Left renal pelvis (tissue), 4 donors: ENCODE measurements at regions not wholly inside any gene's neighbourhood (a gene's known extent, or its start where the extent isn't known, plus 50 kb on each side); places are given as distances from the start of the nearest gene placed in this dataset.
A peak's percentile ranks its signal among the peaks of the same experiment; 100 is the strongest.
"Not testable (repeated sequence)": the region's sequence is repeated elsewhere in the genome, so short reads cannot be mapped to it uniquely, and the experiment has no call there.

Experiments
- DNase-seq, 4 donors: peaks; one replicate each; pipeline ENCODE4 v3.0.0-alpha.2; 2013; ENCODE audit warnings: low read depth in 4 of 4, low spot score in 3 of 4

DNA sequence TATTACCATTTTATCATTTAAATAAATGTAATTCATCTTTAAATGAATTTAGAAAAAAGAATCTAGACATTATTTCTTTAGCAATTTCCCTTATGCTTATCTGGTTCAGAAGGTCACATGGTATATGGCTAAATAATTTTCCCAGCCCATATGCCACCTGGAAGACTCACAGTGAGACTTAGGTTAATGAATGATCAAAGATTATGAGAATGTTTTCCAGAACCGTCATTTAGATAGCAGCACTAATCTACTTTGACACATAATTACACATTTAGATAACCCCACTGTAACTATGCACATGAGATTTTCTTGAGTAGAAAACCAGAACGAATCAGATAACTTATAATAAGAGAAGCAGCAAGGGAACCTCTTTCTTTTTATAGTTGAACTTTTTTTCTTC, 124.9 kb upstream of the CCDC180 start:
- DNase-seq, result not testable (repeated sequence)

DNA sequence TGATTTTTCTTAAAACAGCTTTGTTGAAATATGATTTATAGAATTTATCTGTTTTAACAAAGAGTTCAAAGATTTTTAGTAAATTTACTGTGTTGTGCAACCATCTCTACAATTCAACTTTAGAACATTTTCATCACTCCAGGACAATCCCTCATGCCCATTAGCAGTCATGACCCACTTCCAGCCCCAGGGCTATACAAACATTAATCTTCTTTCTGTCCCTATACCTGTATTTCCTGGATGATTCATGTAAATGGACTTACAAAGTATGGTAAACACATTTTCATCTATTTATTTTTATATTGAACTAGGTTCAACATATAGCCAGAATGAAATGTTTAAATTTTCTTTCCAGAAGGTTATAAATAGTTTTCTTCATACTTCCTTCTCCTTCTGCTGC, 127.8 kb upstream of the CCDC180 start:
- no peak for DNase-seq

DNA sequence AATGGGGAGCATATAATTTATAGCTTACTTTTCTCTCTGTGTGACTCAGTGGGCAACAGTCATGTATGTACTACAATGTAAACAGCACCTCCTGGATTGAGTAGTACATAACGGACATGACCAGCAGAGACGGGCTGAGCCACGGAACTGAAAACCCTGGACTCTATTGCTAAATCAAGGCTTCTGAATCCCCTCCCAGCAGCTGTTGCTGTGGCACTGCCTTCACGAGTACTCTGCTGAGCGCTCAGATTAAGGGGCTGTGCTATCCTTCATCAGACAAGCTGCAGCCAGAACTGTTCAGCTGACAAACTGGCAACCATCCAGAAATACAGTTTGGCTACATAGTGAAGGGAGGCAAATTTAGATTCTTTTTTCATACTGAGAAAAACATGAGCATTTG, 131.3 kb upstream of the CCDC180 start:
- peak in 3 of 4 donors; percentile 0 to 7 (median 5) for DNase-seq

DNA sequence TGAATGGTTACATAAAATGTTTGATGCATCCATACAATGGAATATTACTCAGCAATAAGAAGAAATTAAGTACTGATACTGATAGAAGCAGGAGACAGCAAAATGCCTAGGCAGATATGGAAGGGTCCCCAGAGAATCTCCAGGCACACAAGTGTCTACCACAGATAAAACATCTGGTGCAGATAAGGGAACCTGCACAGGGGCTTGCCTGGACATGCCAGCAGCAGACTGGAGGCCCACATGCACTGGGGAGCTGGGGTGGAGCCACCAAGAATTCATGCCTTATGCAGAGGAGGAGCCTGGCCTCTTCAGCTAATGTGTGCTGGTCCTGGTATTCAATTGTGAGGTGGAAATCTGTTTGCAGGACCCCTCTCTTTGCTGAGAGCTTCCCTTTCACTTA, 129.2 kb upstream of the CTSV start:
- DNase-seq, result not testable (repeated sequence)

DNA sequence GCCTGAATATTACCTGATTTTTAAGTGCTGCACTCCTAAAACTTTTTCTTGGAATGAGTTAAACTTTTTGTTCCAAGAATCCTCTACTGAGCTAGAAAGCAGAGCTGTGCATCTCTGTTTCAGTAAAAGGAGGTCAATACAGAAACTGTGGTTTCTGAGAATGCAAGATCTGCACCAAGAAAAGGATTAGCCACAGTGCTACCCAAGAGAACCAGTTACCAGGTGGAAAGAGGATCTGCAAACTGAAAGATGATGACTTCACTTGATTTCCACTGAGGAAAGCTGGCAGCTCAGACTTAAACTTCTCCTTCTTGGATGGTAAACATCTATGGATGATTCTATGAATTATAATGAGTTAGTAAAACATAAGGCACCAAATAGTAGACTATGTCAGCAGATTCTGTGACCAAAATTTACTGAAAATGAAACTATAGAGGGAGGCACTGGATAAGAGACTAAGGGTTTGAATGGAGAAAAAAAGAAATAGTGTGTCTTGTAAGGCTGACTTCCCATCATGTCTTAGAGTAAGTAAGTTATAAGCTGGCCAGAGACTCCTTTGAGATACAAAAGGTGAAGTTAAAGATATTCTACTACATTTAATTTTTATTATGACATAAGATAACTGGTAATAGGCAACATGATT, 127.7 kb upstream of the CTSV start:
- not testable (repeated sequence) for DNase-seq

DNA sequence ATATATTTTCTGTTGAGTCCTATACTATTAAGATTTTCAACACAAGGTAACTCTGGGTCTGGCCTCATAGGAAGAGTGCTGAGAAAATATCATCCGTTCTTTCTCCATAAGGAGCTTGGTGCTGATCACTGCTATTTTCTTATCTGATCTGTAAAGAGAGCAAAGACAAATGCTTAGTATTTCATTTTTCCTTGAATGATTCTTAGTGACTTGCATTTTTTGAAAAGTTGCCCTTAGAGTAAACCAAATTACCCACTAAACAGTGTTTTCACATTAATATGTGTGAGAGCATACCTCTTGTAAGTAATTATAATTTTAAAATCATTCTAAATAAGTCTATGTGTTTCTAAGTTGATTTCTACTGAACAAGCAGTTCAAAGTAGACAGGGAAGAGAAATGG, 121.3 kb upstream of the CTSV start:
- DNase-seq, result no peak

DNA sequence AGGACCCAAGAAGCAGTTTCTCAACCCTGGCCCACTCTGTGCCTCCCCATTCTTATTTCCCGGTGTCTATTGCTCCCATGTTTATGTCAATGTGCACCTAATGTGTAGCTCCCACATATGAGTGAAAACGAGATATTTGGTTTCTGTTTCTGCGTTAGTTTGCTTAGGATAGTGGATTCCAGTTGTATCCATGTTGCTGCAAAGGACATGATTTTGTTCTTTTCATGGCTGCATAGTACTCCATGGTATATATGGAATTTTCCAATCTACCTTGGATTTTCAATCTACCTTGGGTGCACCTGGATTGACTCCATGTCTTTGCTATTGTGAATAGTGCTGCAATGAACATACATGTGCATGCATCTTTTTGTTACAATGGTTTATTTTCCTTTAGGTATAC, 119.8 kb upstream of the CTSV start:
- DNase-seq, result not testable (repeated sequence)

DNA sequence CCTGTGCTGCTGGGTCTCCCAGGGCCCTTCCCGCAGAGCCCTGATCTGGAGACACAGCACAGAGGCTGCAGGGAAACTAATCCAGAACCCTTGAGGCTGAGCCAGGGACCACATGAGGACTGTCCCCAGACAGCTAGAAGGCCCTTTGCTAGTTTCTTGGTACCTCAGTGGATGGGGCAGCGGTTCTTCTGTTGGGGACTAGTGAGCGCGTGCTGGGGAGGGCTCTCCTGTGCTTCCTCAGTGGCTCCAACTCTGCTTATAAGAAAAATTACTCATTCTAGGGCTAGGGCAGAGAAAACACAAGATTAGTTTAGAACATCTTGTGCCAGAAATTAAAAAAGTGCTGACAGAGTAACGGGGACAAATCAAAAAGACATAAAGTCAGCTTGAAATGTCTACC, 116.5 kb upstream of the CTSV start:
- not testable (repeated sequence) for DNase-seq

DNA sequence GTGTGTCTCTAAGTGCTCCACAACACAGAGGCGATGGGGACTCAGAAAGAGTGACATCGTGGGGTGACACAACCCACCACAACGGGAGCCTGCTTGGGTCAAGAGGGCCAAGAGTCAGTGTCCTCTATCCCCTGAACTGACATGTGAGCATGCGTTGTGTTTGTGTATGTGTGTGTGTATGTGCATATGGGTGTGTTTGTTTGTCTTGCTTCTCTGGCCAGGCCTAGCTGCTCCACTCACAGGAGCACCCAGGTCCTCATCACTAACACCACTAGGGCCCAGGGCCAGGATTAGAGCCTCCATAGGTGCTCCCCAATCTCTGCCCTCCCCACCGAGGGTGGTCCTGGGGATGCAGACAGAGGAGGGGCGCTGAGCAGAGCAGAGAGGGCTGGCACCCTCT, 115.0 kb upstream of the CTSV start:
- DNase-seq, result no peak

DNA sequence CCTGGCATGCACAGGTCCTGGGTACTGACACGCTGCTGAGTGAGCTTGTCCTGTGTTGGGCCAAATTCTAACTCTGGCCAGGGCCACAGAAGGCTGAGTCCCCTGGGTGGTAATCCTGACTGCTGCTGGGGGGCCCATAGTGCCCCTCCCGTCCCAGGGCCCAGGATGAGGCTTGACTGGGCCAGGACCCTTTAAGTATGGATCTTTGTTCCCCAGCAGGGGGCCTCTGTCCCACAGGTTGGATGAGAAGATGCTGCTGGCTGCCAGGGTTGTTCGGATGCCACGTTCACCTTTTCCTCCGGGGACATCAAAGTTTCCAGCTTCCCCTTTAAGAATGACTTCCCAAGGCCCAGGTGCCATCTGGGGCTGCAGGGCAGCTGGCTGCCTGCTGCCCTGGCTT, 114.2 kb upstream of the CTSV start:
- not testable (repeated sequence) for DNase-seq

DNA sequence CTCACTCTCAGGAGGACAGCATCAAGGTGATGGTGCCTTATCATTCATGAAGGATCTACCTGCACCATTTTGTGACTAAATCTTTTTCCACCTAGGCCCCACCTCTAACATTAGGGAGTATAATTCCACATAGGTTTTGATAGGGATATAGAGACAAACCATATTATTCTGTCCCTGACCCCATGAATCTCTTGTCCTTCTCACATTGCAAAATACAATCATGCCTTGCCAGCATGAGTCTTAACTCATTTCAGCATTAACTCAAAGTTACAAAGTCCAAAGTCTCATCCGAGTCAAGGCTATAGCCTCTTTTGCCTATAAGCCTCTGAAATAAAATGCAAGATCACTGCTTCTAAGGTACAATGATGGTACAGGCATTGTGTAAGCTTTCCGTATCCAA, 111.5 kb upstream of the CTSV start:
- not testable (repeated sequence) for DNase-seq

DNA sequence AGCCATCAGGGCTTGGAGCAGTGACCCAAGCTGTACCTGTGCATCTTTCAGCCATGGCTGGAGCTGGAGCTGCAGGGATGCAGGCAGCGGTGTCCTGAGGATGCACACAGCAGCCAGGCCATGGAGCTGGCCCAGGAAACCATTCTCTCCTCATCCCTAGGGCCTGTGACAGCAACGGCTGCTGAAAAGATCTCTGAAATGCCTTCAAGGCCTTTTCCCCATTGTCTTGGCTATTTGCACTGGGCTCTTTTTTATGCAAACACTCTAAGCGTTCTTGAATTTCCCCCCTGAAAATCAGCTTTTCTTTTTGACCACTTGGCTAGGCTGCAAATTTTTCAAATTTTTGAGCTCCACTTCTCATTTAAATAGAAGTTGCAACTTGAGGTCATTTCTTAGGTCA, 109.5 kb upstream of the CTSV start:
- DNase-seq, result not testable (repeated sequence)

DNA sequence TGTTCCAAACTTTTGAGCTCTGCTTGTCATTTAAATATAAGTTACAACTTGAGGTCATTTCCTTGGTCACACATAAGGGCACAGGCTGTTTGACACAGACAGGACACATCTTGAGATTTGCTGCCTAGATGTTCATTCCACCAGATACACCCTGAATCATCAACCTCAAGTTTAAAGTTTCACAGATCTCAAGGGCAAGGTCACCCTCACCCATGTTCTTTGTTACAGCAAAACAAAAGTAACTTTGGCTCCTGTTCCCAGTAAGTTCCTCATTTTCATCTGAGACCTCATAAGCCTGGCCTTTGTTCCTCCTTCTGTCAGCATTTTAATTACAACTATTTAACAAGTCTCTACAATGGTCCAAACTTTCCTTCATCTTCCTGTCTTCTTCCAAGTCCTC, 106.7 kb upstream of the CTSV start:
- DNase-seq, result not testable (repeated sequence)

DNA sequence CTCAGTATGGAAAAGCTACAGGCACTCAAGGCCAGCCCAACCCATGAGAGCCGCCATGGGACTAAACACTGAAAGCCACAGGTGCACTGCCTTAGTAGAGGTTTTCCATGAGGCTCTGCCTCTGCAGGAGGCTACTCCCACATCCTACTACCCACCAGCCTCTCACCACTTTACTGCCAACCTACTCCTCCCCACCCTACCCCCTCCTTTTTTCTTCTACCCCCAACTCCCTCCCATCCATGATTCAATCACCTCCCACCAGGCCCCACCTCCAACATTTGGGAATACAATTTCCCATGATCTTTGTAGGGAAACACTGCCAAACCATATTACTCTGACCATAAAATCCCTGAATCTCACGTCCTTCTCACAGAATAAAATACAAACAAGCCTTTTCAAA, 101.6 kb upstream of the CTSV start:
- no peak for DNase-seq

DNA sequence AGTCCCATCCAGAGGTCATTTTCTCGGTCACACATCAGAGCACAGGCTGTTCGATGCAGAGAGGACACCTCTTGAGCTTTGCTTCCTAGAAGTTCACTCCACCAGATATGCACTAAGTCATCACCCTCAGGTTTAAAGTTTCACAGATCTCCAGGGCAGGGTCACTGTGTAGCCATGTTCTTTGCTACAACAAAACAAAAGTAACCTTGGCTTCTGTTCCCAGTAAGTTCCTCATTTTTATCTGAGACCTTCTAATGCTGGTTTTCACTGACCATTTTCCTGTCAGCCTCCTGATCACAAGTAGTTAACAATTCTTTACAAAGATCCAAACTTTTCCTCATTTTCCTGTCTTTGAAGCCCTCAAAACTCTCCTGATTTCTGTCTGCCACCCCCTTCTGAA, 97.5 kb upstream of the CTSV start:
- no peak for DNase-seq

DNA sequence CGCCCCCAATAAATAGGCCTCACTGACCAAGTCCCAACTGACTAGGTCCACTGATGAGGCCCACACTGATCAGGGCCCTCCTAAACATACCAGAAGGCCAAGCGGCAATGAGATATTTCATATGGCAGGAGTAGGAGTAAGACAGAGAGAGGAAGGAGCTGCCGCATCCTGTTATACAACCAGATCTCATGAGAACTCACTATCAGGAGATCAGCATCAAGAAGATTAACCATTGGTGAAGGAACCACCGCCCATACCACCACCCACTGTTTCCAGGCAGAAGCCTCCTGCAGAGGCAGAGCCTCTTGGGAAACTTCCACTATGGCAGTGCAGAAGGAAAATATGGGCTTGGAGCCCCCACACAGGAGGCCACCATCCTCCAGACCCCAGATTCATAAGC, 95.0 kb upstream of the CTSV start:
- DNase-seq, result not testable (repeated sequence)

DNA sequence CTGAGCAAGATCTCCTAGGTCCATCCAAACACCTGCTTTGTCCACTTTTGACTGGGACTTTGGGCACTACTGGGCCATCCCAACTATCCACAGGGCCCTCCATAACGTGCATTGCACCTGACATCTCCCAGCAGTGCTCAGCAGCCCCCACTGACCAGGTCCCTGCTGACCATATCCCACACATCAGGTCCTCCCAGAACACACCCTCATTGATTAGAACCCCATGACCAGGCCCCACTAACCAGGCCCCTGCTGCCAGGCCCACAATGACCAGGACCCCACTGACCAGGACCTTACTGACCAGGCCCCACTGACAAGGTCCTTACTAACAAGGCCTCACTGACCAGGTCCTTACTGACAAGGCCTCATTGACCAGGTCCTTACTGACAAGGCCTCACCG, 93.9 kb upstream of the CTSV start:
- DNase-seq, result no peak

DNA sequence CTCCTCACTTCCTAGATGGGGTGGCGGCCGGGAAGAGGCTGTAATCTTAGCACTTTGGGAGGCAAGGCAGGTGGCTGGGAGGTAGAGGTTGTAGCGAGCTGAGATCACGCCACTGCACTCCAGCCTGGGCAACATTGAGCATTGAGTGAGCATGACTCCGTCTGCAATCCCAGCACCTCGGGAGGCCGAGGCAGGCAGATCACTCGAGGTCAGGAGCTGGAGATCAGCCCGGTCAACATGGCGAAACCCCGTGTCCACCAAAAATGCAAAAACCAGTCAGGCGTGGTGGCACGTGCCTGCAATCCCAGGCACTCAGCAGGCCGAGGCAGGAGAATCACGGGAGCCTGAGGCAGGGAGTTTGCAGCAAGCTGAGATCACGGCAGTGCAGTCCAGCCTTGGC, 91.9 kb upstream of the CTSV start:
- not testable (repeated sequence) for DNase-seq

DNA sequence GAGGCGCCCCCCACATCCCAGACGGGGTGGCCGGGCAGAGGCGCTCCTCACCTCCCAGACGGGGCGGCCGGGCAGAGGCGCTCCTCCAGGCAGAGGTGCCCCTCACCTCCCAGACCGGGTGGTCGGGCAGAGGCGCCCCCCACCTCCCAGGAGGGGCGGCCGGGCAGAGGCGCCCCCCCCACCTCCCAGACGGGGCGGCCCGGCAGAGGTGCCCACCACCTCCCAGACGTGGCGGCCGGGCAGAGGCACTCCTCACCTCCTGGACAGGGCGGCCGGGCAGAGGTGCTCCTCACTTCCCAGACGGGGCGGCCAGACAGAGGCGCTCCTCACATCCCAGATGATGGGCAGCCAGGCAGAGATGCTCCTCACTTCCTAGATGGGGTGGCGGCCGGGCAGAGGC, 91.4 kb upstream of the CTSV start:
- not testable (repeated sequence) for DNase-seq

DNA sequence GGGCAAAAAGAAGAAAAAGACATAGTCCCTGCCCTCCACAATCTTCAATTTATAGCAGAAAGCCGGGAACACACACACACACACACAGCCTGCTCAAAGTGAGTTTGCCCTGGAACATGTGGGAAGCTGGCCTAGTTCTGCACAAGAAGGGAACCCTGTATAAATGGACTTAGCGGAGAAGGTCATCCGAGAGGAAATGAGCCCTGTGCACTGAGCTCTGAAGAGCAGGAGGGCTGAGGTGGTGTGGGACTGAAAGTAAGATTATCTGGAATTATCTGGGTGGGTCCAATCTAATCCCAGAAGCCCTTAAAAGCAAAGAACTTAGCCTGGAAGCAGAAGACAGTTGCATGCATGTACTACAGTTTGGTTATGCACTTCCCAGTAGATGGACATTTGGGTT, 90.0 kb upstream of the CTSV start:
- no peak for DNase-seq

DNA sequence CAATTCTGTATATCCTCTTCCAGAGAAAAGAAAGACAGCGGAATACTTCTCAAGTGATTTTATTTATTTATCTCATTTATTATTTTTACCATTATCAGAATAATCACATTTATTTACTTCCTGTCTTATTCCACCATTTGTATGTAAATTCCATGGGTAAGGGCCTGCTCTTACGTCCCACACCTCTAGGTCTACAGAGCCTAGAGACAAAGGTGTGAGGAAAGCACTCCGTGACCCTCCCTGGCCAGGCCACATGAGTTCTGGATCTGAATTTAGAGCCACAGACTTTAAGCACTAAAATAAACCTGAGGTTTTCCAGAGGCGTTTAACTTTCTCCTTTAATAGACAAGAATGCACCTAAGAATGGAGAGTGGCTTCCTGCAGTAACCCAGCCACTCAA, 85.3 kb upstream of the CTSV start:
- DNase-seq, result no peak

DNA sequence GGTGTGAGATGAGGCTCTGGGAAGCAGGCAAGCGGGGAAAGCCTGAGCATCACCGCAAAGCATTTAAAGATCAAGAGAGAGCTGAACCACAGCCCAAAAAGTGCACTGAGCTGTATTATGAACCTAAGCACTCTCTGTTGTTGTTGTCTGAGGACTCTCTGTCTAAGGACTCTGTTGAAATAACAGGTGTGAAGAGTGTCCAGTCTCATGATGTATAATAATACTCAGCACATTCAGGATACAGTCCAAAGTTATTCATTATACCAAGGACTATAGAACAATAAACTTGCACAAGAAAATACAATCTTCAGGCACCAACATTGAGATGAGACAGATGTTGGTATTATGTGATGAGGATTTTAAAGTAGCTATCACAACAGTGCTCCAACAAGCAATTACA, 71.8 kb upstream of the CTSV start:
- no peak for DNase-seq

DNA sequence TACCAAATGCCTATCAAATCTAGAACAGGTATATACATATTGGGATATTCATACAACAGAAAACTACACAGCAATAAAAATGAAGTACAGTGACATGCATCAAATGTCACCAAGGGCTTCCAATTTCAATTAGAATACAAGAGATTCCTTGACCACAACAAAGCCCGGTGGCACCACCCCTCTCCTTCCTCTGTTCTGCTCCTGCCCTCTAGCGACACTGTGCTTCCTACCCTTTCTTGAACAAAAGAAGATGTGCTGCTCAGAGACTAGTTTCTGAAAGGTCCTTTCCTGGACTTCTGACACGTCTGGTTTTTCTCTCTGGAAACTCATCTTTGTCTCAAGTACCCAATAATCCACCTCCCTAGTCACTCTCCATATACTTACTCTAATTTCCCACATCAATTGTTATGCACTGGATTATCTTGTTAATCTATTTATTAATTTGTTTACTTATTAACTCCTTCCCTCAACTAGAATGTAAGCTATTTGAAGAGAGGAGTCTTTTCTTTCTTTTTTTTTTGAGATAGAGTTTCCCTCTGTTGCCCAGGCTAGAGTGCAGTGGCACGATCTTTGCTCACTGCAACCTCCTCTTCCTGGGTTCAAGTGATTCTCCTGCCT, 70.4 kb upstream of the CTSV start:
- DNase-seq, result no peak
